B cell (primary cell): ENCODE measurements at regions not wholly inside any gene's neighbourhood (a gene's known extent, or its start where the extent isn't known, plus 50 kb on each side); places are given as distances from the start of the nearest gene placed in this dataset.

ENCODE experiments used
- ATAC-seq: fragments of 200-7000 bp; cut with Tn5 transposase; one replicate; pipeline ENCODE4 v1.10.0; 2021; ENCODE audit warnings: low read depth, mild to moderate bottlenecking, moderate number of reproducible peaks, moderate library complexity
- CTCF ChIA-PET: fragments of 350-600 bp; sonication (Branson Sonifier 250); formaldehyde crosslinking; loops from one replicate; lab custom pipeline; 2021; ENCODE audit warnings: antibody characterized with exemption, inconsistent platforms; lab: Charles Lee
- POLR2A ChIA-PET: fragments of 350-600 bp; sonication (Branson Sonifier 250); formaldehyde crosslinking; loops from one replicate; lab custom pipeline; 2021; ENCODE audit warnings: antibody characterized with exemption; lab: Charles Lee
- DNase-seq: peaks from one replicate; pipeline ENCODE4 v3.0.0; 2013
- H2AFZ ChIP-seq: 2 replicates; pipeline ENCODE4 v1.6.1; 2012; ENCODE audit warnings: mild to moderate bottlenecking, low read depth, low read length; ENCODE audit not compliant: insufficient read depth, poor library complexity, severe bottlenecking
- H3K27ac ChIP-seq, 2 donors: 1 replicate in 1 of 2; 2 replicates in 1 of 2; pipeline ENCODE4 v1.5.1; 2012 to 2013; ENCODE audit warnings: low read length in 2 of 2, mild to moderate bottlenecking in 2 of 2, moderate library complexity in 1 of 2
- H3K27me3 ChIP-seq, 4 experiments: fragments of 200-600 bp in 1 of 4; sonication (generic) in 1 of 4; replicated peaks in 1 of 4; 1 replicate in 2 of 4; 2 replicates in 2 of 4; pipeline versions ENCODE4 v1.6.1 to v1.7.0; 2013 to 2016; ENCODE audit warnings: low read length in 3 of 4, mild to moderate bottlenecking in 2 of 4, mixed read lengths in 1 of 4, moderate library complexity in 1 of 4; ENCODE audit not compliant: insufficient read depth in 4 of 4, control insufficient read depth in 3 of 4; ENCODE audit errors: control extremely low read depth in 1 of 4
- H3K36me3 ChIP-seq, 2 experiments: replicated peaks in 1 of 2; 1 replicate in 1 of 2; 2 replicates in 1 of 2; pipeline versions ENCODE4 v1.6.1 to v1.7.1; 2013; ENCODE audit warnings: low read length in 1 of 2; ENCODE audit not compliant: insufficient read depth in 2 of 2, control insufficient read depth in 1 of 2; ENCODE audit errors: control extremely low read depth in 1 of 2, extremely low read depth in 1 of 2
- H3K4me1 ChIP-seq, 2 donors: fragments of 200-600 bp in 1 of 2; sonication (generic) in 1 of 2; 1 replicate in 1 of 2; 2 replicates in 1 of 2; pipeline versions ENCODE4 v1.5.1 to v1.6.1; 2013 to 2017; ENCODE audit warnings: low read length in 2 of 2; ENCODE audit not compliant: control insufficient read depth in 2 of 2, insufficient read depth in 2 of 2
- H3K4me2 ChIP-seq: replicated peaks from 2 replicates; pipeline ENCODE3; 2012; ENCODE audit warnings: mild to moderate bottlenecking, low read depth, low read length; ENCODE audit not compliant: poor library complexity, severe bottlenecking
- H3K4me3 ChIP-seq, 5 experiments: fragments of 200-600 bp in 1 of 5; sonication (generic) in 1 of 5; 1 replicate in 3 of 5; 2 replicates in 2 of 5; pipeline versions ENCODE4 v1.5.1 to v1.7.0; 2011 to 2016; ENCODE audit warnings: low read length in 4 of 5, mild to moderate bottlenecking in 4 of 5, low read depth in 2 of 5, control low read depth in 1 of 5, moderate library complexity in 1 of 5; ENCODE audit not compliant: insufficient read depth in 1 of 5; ENCODE audit errors: control extremely low read depth in 1 of 5, extremely low read depth in 1 of 5
- H3K79me2 ChIP-seq: fragments of 200-600 bp; sonication (generic); one replicate; pipeline ENCODE4 v1.6.0; 2016; ENCODE audit warnings: low read length; ENCODE audit not compliant: control insufficient read depth, insufficient read depth
- H3K9ac ChIP-seq: fragments of 200-600 bp; sonication (generic); 2 replicates; pipeline ENCODE4 v1.6.1; 2017; ENCODE audit warnings: mild to moderate bottlenecking, low read length, moderate library complexity
- H3K9me3 ChIP-seq, 3 donors: one replicate each; pipeline versions ENCODE4 v1.6.1 to v1.7.1; 2013; ENCODE audit warnings: low read length in 2 of 3; ENCODE audit not compliant: control insufficient read depth in 2 of 3, insufficient read depth in 1 of 3; ENCODE audit errors: control extremely low read depth in 1 of 3
- H4K20me1 ChIP-seq: 2 replicates; pipeline ENCODE4 v1.6.0; 2012; ENCODE audit warnings: mild to moderate bottlenecking, low read length; ENCODE audit not compliant: insufficient read depth, control insufficient read depth, poor library complexity, severe bottlenecking
- H3K27ac Mint-ChIP-seq: one replicate; pipeline ENCODE4 v1.8.0; 2021; ENCODE audit warnings: mixed read lengths
- H3K27me3 Mint-ChIP-seq: one replicate; pipeline ENCODE4 v1.8.0; 2021; ENCODE audit warnings: mixed read lengths
- H3K4me1 Mint-ChIP-seq: one replicate; pipeline ENCODE4 v1.8.0; 2021; ENCODE audit warnings: mixed read lengths
- H3K4me3 Mint-ChIP-seq: one replicate; pipeline ENCODE4 v1.8.0; 2021; ENCODE audit warnings: mixed read lengths
- H3K9me3 Mint-ChIP-seq: one replicate; pipeline ENCODE4 v1.8.0; 2022; ENCODE audit warnings: mixed read lengths; ENCODE audit not compliant: insufficient read depth
- CTCF ChIP-seq: fragments of 200-600 bp; IDR thresholded peaks from one replicate; pipeline ENCODE4 v1.8.0; 2022; ENCODE audit warnings: antibody characterized with exemption, mild to moderate bottlenecking
- EZH2 ChIP-seq: IDR thresholded peaks from 2 replicates; pipeline ENCODE4 v1.6.1; 2012; ENCODE audit warnings: borderline replicate concordance, low read depth, mild to moderate bottlenecking, moderate library complexity, low read length; ENCODE audit not compliant: insufficient read depth, poor library complexity, severe bottlenecking
- WGBS: methylation state at CpG from one replicate; pipeline ENCODE4 v1.1.5; 2013; ENCODE audit warnings: missing lambda C conversion rate; ENCODE audit not compliant: insufficient coverage; 5-methylcytosine and 5-hydroxymethylcytosine counted together
- intact Hi-C: fragments of 100-400 bp; cut with micrococcal nuclease; formaldehyde crosslinking; loops from one replicate; pipeline ENCODE4 v1.10.0; 2022

GRCh38 chr13:71244161-71244560, 622.8 kb downstream of the DACH1 start:
- no peaks in the 10 kb centered on the region for H3K36me3 ChIP-seq
- H2AFZ ChIP-seq = no peak overlapping the region
- H3K27me3 Mint-ChIP-seq = no peaks in the 10 kb centered on the region
- H3K27ac ChIP-seq = no peak overlapping the region
- H3K4me3 ChIP-seq = no peak overlapping the region
- no peaks in the 10 kb centered on the region for H3K79me2 ChIP-seq
- H4K20me1 ChIP-seq = no peaks in the 10 kb centered on the region
- H3K4me3 Mint-ChIP-seq = no peak overlapping the region
- ChIA-PET CTCF (no interaction called here), POLR2A (no interaction called here)
- H3K9ac ChIP-seq = no peak overlapping the region
- no peaks in the 10 kb centered on the region for H3K27me3 ChIP-seq
- TF ChIP-seq EZH2 (no peak), CTCF (no peak)
- ATAC-seq = no peak
- 100% methylated on average over 2 of the region's 3 CpGs for WGBS
- no peaks in the 10 kb centered on the region for H3K4me1 ChIP-seq
- intact Hi-C loops = no loop called here
- no peak overlapping the region for H3K4me2 ChIP-seq
- no peak for DNase-seq
- H3K9me3 ChIP-seq = no peaks in the 10 kb centered on the region
- H3K4me1 Mint-ChIP-seq = no peaks in the 10 kb centered on the region
- H3K9me3 Mint-ChIP-seq = peaks cover 2% of the 10 kb centered on the region
- H3K27ac Mint-ChIP-seq = no peak overlapping the region

GRCh38 chr13:71242201-71242600, 624.8 kb downstream of the DACH1 start:
- no peaks in the 10 kb centered on the region for H4K20me1 ChIP-seq
- WGBS = 100% methylated on average over 3 of the region's 4 CpGs
- no peak overlapping the region for H3K4me3 ChIP-seq
- Mint-ChIP-seq H3K27ac (no peak overlapping the region), H3K27me3 (no peaks in the 10 kb centered on the region), H3K4me3 (no peak overlapping the region), H3K4me1 (no peaks in the 10 kb centered on the region), H3K9me3 (peaks cover 2% of the 10 kb centered on the region)
- no peaks in the 10 kb centered on the region for H3K36me3 ChIP-seq
- H2AFZ ChIP-seq = no peak overlapping the region
- DNase-seq = no peak
- no peak for ATAC-seq
- intact Hi-C loops = no loop called here
- ChIA-PET CTCF (no interaction called here), POLR2A (no interaction called here)
- no peak overlapping the region for H3K4me2 ChIP-seq
- H3K9ac ChIP-seq = no peak overlapping the region
- H3K4me1 ChIP-seq = no peaks in the 10 kb centered on the region
- no peaks in the 10 kb centered on the region for H3K9me3 ChIP-seq
- no peak overlapping the region for H3K27ac ChIP-seq
- no peaks in the 10 kb centered on the region for H3K79me2 ChIP-seq
- no peaks in the 10 kb centered on the region for H3K27me3 ChIP-seq
- TF ChIP-seq EZH2 (no peak), CTCF (no peak)
